HG03432 (cell line): ENCODE measurements at regions not wholly inside any gene's neighbourhood (a gene's known extent, or its start where the extent isn't known, plus 50 kb on each side); places are given as distances from the start of the nearest gene placed in this dataset.

Experiments
- ATAC-seq: cut with Tn5 transposase; IDR thresholded peaks from one replicate; pipeline ENCODE4 v1.9.1; 2021; ENCODE audit warnings: mild to moderate bottlenecking, moderate library complexity; ENCODE audit not compliant: unreplicated experiment

DNA sequence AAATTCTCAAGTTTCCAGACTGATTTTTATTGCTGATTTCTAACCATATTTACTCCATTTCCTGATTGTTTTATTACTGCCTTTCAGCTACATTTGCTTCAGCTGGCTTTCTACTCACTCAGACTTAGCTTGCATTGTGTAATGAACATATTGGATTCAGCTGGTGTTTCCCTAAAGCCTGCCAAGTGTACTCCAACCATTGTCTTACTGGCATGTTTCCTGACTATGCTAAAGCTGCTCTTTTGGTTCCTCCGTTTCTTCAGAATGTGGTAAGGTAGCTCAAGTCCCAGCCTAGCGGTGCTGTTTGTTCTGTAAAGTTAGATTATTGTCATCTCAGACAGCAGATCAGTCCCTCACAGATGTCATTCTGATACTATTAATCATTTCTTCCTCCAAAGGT, 53.1 kb upstream of the GLRA2 start:
- ATAC-seq = no peak

DNA sequence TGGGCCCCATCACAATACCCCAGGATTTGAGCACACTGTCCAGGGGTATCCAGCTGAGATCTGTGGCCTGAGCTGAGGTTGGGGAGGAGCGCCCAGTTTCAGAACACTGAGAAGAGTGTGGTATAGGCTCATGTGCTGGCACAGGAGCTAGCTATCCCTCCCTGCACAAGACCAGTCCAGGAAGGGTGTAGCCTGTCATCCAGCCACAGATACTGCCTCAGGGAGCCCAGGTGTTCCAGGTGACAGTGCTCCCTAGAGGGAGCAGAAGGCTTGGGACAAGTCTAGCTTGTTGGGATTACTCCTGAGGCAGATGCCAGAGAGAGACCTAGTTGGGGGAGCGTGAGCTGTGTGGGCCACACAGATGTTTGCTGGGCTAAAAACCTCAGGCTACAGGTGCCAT, 79.6 kb upstream of the GLRA2 start:
- no peak for ATAC-seq

DNA sequence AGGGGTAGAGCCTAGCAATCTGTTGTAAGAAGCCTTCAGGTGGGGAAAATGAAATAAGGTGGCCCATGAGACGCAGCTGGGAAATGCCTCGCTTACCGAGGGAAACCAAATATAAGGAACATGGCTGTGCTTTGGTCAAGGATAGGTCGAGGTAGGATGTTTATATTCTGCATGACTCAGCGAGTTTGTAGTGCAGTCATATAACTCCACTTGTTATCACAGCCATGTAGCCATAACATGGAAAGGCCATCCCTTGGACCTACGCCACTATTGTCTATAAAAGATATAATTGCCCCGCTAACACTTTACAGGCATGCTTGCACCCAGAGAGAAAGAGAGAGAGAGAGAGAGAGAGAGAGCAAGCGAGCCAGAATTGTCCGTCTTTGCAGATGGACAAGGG, 80.9 kb upstream of the GLRA2 start:
- ATAC-seq = no peak

DNA sequence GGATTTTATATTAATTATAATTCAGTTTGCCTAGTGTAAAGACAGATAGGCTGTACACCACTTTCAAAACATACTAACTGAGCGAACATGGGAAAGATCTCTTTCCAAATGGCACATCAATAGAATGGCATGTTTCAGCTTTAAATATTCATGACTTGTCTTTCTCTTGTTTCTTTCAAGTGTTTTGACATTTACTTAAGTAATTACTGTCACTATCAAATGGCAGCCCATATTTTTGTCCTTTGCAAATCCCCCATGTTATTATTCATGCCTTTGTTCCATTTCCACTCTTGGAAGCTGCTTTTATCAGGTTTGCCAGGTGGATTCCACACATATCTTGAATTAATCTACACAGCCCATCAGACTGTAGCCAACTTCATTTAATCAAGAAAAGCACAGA, 89.2 kb upstream of the GLRA2 start:
- ATAC-seq = no peak

DNA sequence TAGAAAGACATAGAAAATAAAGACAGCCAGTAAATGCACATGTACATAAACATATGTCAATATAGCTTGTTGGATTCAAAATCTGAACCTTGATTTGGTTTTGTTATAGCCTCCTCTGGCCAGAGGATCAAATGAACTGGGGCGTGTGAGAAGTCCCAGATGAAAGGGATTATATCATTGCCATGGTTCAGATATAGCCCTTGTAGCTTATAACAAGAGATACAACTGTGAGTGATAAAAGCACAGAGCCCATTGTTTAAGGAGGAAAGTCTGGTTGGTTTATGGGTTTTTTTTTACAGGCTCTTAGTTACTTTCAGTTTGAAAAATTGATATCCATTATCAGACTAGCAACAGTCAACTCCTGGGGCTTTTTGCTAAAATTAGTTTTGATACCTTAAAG, 101.7 kb upstream of the GLRA2 start:
- no peak for ATAC-seq

DNA sequence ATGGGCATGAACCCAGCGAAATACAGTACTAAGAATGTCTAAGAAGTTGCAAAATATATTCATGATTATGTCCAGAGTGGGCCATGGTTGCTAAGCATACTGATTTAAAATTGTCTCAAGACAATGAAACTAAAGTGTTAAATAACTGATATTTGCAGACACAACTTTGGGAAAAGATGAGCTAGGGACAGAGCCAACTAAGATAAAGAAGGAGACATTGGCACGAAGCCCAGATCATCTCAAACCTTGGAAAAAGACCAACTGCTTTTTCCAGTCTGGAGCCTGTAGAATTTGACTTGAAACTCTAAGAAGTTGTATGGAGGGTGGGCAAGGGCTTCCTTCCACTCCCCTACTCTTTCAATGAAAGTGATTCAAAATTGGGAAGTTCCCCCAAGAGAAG, 108.5 kb upstream of the GLRA2 start:
- ATAC-seq = no peak

DNA sequence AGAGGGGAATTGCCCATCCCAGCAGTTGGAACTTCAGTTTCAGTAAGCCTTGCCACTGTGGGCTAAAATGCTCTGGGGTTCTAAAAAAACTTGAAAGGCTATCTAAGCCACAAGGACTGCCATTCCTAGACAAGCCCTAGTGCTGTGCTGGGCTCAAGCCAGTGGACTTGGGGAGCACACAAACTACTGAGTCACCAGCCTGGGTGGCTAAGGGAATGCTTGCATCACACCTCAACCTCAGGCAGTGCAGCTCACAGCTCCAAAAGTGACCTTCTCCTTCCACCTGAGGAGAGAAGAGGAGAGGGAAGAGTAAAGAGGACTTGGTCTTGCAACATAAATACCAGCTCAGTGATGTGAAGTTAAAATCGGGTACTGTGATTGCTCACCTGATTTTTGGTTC, 116.7 kb upstream of the GLRA2 start:
- ATAC-seq = no peak

DNA sequence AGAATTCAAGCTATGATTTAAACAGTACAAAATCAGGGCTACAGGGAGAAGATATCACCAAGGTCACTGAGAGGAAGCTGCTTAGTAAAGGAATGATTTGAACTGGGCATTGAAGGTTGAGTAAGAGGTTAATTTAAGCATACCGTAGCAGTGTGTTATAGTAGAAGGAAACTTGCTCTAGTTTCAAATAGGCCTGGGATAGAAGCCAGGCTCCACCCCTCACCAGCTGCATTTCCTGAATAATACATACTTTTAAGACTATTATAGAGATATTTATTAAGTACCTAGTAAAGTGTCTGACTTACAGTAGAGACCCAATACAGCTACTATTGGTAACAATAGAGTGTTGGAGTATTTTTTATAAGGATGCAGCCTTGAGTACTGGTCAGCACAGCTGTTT, 118.0 kb upstream of the GLRA2 start:
- ATAC-seq = no peak

DNA sequence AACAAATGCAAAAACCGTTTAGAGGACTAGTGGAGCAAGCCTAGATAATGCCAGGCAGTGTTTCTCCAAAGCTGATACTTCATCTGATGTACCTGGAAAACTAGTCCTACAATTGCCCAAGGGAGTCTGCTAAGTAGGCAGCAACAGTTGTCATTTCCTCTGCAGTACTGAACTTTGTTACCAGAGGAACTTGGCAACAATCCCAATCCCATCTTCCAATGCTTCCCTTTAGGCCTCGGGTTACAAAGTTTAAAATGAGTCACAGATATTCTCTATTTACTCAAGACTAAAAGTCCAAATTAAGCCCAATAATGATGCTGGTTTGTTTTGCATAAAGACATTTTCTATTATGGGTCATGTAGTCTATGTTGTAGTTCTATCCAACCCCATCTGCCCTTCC, 120.0 kb upstream of the GLRA2 start:
- no peak for ATAC-seq

DNA sequence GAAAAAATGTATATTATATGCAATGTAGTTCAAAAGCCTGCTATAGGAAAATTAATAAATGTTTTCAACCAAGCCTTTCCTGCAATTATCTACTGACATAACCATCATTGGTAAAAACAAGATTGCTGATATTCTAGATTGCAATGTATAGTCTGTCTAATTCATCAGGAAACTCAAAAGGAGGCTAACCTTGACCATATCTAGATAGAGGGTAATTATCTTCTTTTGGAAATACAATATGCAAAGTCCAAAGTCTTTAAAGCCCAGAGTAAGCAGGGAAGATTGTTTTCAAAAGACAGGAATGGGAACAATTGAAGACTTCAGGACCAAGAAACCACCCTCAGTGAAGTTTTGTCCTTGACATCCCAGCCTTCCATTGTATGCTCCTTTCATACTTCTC, 123.1 kb upstream of the GLRA2 start:
- ATAC-seq = no peak

DNA sequence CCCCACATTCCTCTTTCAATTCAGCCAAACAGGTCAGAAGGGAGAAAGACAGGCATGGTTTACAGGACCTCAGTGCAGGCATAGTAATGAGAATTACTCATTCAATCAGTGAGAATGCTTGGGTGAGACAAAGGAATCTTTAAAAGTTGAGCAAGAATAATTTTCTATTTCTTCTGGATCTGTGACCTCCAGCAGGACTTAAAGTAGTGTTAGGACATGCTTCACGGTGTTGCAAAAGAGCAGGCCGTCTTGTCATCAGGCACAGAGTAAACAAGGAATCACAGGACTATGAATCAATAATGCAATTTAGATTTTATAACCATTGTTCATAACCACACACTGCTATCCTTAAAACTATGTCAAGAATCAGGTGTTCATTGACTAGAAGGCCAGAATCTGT, 130.6 kb upstream of the GLRA2 start:
- ATAC-seq = no peak

DNA sequence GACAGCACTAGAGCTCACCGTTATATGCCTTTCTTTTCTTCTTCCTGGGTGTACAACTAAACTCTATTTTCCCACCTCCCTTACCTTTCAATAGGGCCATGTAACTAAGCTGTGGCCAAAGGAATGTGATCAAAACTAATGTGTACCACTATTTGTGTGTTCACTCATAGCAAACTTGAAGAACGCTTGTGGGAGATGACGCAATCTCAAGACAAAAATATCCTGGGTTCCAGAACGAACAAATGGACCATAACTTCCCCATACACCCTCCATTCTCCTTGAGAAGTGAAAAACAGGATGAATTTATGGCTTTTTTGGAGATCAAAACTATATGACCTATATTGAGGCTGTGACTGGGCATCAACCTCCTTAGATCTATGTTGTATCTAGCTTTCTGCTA, 139.7 kb upstream of the GLRA2 start:
- ATAC-seq = no peak

DNA sequence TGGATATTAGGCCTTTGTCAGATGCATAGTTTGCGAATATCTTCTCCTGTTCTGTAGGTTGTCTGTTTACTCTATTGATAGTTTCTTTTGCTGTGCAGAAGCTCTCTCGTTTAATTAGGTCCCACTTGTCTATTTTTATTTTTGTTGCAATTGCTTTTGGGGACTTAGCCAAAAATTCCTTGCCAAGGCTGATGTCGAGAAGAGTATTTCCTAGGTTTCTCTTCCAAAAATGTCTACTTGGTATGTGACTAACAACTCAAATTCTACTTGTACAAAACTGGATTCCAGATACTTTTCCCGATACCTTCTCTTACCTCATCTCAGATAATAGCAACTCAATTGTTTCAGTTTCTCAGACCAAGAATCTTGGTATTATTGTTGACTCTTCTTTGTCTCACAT, 142.4 kb upstream of the GLRA2 start:
- ATAC-seq = no peak

DNA sequence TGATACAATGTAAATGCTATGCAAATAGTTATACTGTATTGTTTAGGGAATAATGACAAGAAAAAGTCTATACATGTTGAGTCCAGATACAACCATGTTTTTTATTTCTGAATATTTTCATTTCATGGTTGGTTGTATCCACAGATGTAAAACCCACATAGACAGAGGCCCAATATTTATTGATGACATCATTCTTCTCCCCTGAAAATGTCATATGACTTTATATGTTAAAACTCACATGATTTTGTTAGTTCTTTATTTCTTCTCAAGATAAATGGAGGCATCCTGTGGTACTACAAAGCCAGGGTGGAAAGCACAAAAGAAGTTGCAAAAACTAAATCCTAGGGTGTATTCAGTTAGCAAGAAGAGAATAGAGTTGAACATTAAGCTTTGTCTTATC, 149.3 kb upstream of the GLRA2 start:
- ATAC-seq = no peak

DNA sequence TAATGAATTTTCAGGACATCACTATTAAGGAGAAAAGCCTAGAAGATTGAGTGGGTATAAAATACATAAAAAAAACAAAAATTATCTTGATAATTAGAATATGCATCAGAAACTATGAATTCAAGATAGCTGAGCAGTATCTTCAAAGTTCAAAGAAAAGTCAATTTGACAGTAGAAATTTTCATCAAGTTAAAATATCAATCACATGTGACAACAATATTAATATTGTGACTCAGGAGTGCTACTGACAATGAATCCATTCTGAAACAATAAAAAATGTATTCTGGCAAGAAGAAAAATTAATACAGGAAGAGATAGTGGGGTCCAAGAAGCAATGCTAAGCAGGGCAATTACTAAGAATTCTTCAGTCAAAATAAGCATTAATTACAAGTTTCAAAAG, 151.9 kb upstream of the GLRA2 start:
- ATAC-seq = no peak

DNA sequence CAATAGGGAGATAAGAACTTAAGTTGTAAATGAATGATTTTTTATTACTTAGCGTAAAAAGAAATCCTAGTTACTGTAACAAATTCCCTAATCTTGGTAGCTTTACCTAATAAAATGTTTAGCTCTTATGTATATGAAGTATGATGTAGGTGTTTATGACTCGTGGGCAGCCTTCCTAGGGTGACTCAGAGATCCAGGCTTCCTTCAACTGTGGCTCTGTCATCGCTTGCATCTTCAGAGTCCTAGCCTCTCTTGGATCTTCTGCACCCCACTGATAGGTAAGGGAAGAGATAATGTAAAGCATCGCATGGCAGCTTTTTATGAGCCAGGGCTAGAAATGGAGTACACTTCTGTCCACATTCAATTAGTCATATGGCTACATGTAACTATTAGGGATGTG, 165.6 kb upstream of the GLRA2 start:
- ATAC-seq = no peak

DNA sequence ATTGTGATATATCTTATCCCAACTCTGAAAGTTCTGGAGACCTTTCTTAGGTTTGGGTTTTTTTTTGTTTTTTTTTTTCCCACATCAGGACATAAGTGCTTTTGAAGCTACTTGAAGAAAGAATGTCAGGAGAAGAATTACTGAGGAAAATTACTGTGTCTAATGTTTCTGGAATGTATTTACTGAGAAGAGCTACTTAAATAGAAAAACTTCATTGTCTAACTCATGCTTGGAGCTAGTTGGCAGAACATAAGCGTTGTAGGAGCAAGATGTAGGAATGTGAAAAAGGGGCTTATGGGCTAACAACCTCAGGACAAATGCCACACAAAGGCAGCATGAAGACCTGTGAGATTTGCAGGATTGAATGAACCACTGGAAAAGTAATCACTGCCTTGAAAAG, 166.6 kb upstream of the GLRA2 start:
- no peak for ATAC-seq

DNA sequence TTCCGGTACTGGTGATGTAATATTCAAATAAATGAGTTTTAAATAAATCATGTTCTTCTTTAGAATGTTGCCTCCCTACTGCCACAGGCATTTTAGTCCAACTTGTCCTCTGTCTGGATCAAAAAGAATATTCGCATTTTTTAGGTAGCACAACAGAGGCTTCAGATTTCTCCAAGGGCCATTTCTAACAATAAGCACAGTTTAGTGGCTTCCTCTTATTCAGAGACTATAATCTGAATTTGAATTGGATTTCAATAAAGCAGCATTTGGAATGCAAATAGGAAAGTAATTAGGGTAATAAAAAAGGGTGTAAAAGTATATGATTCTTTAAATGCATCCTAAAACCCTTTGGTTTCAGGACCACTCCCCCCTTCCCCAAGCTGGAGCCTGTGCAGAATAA, 167.9 kb upstream of the GLRA2 start:
- ATAC-seq = no peak

DNA sequence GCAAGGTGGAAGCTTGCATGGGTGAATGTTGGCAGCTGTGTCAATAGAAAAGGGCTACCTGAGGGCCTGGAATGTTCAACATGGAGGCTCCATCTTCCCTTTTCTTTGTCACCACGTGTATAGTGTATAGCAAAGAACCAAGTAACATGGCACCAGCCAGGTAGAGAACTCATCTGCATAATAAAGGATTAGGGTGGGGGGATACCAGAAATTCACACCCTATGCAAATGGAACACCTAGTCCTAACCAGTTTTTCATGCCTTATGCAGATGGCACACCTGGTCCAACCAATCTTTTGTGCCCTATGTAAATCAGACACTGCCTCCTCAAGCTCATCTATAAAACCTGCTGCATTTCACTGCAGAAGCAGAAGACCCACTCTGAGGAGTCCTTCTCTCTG, 169.6 kb upstream of the GLRA2 start:
- no peak for ATAC-seq

DNA sequence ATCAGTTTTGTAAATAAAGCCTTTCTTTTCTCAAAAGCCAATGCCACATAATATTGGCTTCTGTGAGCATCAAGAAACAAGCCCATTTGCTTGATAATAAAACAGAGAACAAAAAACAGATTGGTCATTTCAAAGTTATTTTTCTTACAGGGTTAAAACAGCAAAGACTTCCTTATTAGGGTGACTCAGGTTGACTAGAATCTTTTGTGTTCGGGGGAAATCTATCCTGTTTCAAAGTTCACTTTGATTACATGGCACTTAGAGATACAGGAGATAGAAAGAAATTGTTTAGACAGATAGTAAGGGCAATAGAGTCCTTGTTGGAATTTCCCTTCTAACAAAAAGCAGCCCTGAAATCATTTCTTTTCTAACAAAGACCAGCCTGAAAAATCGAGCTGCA, 170.0 kb upstream of the GLRA2 start:
- no peak for ATAC-seq

DNA sequence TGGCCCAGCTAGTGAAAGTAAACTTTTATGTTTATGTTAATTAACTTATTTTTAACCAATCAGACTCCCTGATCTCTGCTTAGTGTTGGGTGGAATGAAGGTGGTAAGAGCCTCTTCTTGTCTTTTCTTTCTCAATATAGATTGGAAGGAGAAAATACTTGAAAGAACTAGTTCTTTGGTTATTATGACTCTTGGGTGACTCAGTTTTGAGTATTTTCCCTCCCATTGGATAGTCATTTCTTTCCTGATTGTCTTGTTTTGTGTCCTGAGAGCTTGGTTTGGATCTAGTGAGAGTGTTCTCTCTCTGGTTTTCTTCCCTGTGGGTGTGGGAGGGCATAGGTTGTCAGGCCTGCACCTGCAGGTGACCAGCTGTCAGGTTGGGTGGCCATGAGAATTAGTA, 172.0 kb upstream of the GLRA2 start:
- no peak for ATAC-seq

DNA sequence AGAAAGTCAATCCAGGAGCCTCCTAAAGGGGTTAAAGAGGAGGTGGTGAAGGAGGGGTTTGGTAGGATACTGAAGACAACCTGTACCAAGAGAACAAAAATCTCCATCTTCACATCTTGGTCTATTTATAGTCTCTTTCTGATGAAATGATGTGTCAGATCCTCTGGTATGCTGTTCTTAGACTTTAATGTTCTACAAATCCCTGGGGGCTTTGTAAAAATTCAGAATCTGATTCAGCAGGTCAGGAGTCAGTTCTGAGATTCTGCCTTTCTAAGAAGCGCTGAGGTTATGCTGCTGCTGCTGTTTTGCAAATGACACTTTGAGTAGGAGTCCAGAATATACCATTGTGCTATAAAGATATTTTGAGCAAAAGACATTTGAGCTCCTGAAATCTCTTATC, 172.9 kb upstream of the GLRA2 start:
- ATAC-seq = no peak

DNA sequence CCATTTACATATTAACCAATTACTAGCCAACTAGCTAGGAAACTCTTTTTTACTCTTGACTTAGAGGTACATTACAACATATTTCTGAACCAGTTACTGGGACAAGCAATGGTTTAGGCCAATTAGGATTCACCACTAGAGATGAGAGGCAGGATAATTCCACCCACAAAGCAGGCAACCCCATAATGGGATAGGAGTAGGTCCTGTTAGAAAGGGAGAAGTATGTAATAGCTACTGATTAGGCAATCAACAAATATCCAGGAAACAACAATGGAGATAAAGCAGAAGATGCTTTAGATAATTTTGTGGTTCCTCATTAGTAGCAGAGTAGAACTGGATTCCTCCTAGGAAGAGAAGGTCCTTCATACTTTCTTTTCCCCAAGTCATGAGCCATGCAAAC, 173.8 kb upstream of the GLRA2 start:
- no peak for ATAC-seq

DNA sequence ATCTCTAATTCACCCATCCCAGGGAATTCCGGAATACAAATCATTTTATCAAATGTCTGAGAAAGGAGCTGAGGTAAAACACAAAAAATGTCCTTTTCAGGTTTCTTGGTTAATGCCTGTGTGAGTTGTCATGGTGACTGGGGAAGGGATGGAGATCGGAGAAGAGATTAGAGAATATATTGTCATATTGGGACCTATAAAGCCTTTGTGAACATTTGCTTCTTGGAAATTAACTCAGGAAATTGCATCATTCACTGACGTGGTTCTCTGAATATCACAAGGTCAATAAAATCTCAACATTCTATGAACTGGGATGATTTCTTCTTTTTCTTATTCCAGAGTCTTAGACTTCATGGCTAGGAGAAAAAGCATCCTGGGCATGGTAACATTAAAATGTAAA, 174.8 kb upstream of the GLRA2 start:
- ATAC-seq = no peak
